ENCODE measurements at regions not wholly inside any gene's neighbourhood (a gene's known extent, or its start where the extent isn't known, plus 50 kb on each side); places are given as distances from the start of the nearest gene placed in this dataset.

GRCh38 chrX:8349816-8350544, 114.7 kb upstream of the VCX3B start:
- Histone ChIP-seq H3K4me1 (no peaks in the 10 kb centered on the region), H3K27me3 (no peaks in the 10 kb centered on the region), H3K27ac (no peak overlapping the region), H3K9me3 (no peaks in the 10 kb centered on the region), H3K36me3 (no peaks in the 10 kb centered on the region), H3K4me3 (no peak overlapping the region)
- no peak for DNase-seq (ENCODE audit: low spot score in 2 of 2)
- no peak for TF ChIP-seq CTCF (IDR thresholded peaks at IDR 0.05)
- intact Hi-C loops (cut with DNase I): no loop called here

- Histone ChIP-seq H3K27me3 (no peaks in the 10 kb centered on the region), H3K36me3 (no peaks in the 10 kb centered on the region), H3K27ac (no peak overlapping the region), H3K9me3 (no peaks in the 10 kb centered on the region), H3K4me1 (no peaks in the 10 kb centered on the region), H3K4me3 (no peak overlapping the region)
- TF ChIP-seq CTCF (IDR thresholded peaks at IDR 0.05): no peak
- DNase-seq (ENCODE audit: low spot score in 2 of 2): no peak
- intact Hi-C loops (cut with DNase I): no loop called here
Measured at GRCh38 chrX:8358302-8358701, 106.3 kb upstream of the VCX3B start.

- Histone ChIP-seq H3K36me3 (no peaks in the 10 kb centered on the region), H3K27me3 (no peaks in the 10 kb centered on the region), H3K27ac (no peak overlapping the region), H3K9me3 (no peaks in the 10 kb centered on the region), H3K4me1 (no peaks in the 10 kb centered on the region), H3K4me3 (no peak overlapping the region)
- intact Hi-C loops (cut with DNase I): no loop called here
- no peak for TF ChIP-seq CTCF (IDR thresholded peaks at IDR 0.05)
- no peak for DNase-seq (ENCODE audit: low spot score in 2 of 2)
Measured at GRCh38 chrX:8364369-8365141, 100.1 kb upstream of the VCX3B start.

- Histone ChIP-seq H3K4me1 (no peaks in the 10 kb centered on the region), H3K36me3 (no peaks in the 10 kb centered on the region), H3K4me3 (no peak overlapping the region), H3K27me3 (no peaks in the 10 kb centered on the region), H3K9me3 (no peaks in the 10 kb centered on the region), H3K27ac (peak overlapping the region in 1 of 2 donors; percentile 30)
- DNase-seq (ENCODE audit: low spot score in 2 of 2): no peak
- TF ChIP-seq CTCF (IDR thresholded peaks at IDR 0.05): no peak
- intact Hi-C loops (cut with DNase I): no loop called here
Measured at GRCh38 chrX:8366481-8366880, 98.1 kb upstream of the VCX3B start.

GRCh38 chrX:8374041-8374825, 90.4 kb upstream of the VCX3B start:
- no peak for DNase-seq (ENCODE audit: low spot score in 2 of 2)
- H3K4me1 ChIP-seq: no peaks in the 10 kb centered on the region
- H3K4me3 ChIP-seq: no peak overlapping the region
- no peak for TF ChIP-seq CTCF (IDR thresholded peaks at IDR 0.05)
- H3K9me3 ChIP-seq: no peaks in the 10 kb centered on the region
- no peaks in the 10 kb centered on the region for H3K27me3 ChIP-seq
- H3K27ac ChIP-seq: no peak overlapping the region
- H3K36me3 ChIP-seq: no peaks in the 10 kb centered on the region
- intact Hi-C loops (cut with DNase I): no loop called here

Data from ascending aorta (tissue), 2 donors.